A549 (cell line): ENCODE measurements at regions not wholly inside any gene's neighbourhood (a gene's known extent, or its start where the extent isn't known, plus 50 kb on each side); places are given as distances from the start of the nearest gene placed in this dataset.

Source experiments
- ATAC-seq, 2 experiments: fragments of 200-7000 bp in 1 of 2; fragments of >200 bp in 1 of 2; cut with Nextera tagmentation in 1 of 2; cut with Tn5 transposase in 1 of 2; 3 replicates each; pipeline versions ENCODE4 v1.8.0 to v1.9.1; 2018 to 2020; ENCODE audit warnings: mild to moderate bottlenecking in 1 of 2, moderate library complexity in 1 of 2
- CTCF ChIA-PET: fragments of 300-600 bp; sonication (Branson Sonifier 250); formaldehyde crosslinking; extraction: SDS; loops from one replicate; lab custom pipeline; 2021; ENCODE audit warnings: antibody characterized with exemption, inconsistent platforms; lab: Yijun Ruan, JAX
- POLR2A ChIA-PET: fragments of 350-600 bp; formaldehyde crosslinking; extraction: SDS; loops from one replicate; lab custom pipeline; 2021; ENCODE audit warnings: antibody characterized with exemption, inconsistent platforms; lab: Yijun Ruan, JAX
- DNase-seq, 2 experiments: peaks; one replicate each; pipeline versions ENCODE4 v3.0.0 to v3.0.0-alpha.2; 2011 to 2016; ENCODE audit warnings: low read depth in 1 of 2, low spot score in 1 of 2
- FAIRE-seq: peaks from 2 replicates; lab custom pipeline; 2011; peaks lifted over from hg19 to GRCh38; lab: Jason Lieb, UNC
- H3K27ac ChIP-seq, 2 experiments: fragments of >200 bp; sonication (Bioruptor Twin); formaldehyde crosslinking; 3 replicates each; pipeline ENCODE4 v1.5.1; 2016 to 2017
- H3K4me1 ChIP-seq: fragments of >200 bp; sonication (Bioruptor Twin); formaldehyde crosslinking; 3 replicates; pipeline ENCODE4 v1.6.1; 2016
- H3K4me2 ChIP-seq: fragments of >200 bp; sonication (Bioruptor Twin); formaldehyde crosslinking; 3 replicates; pipeline ENCODE4 v1.6.1; 2016
- H3K4me3 ChIP-seq: fragments of >200 bp; sonication (Bioruptor Twin); formaldehyde crosslinking; 3 replicates; pipeline ENCODE4 v1.5.1; 2016
- H3K9me3 ChIP-seq: fragments of >200 bp; sonication (Bioruptor Twin); formaldehyde crosslinking; 3 replicates; pipeline ENCODE4 v1.6.1; 2016
- CBX8 ChIP-seq: fragments of 200-600 bp; sonication (generic); IDR thresholded peaks from 2 replicates; pipeline ENCODE4 v1.6.1; 2016
- CEBPB ChIP-seq, 2 experiments: fragments of >200 bp in 1 of 2; sonication (Bioruptor Twin) in 1 of 2; formaldehyde crosslinking in 1 of 2; IDR thresholded peaks; 2 replicates each; pipeline ENCODE4 v1.6.1; 2012 to 2016
- CHD2 ChIP-seq: fragments of 150-350 bp; IDR thresholded peaks from 2 replicates; pipeline ENCODE4 v1.6.1; 2014; ENCODE audit warnings: low read length; ENCODE audit not compliant: partially characterized antibody
- CHD4 ChIP-seq: fragments of 200-600 bp; sonication (generic); IDR thresholded peaks from 2 replicates; pipeline ENCODE4 v1.6.1; 2016; ENCODE audit warnings: antibody characterized with exemption, mild to moderate bottlenecking, borderline replicate concordance
- EHMT2 ChIP-seq: fragments of 200-600 bp; sonication (generic); IDR thresholded peaks from 2 replicates; pipeline ENCODE4 v1.6.1; 2016; ENCODE audit warnings: antibody characterized with exemption, low read depth, mild to moderate bottlenecking, moderate library complexity
- FOSB ChIP-seq: fragments of 250-450 bp; sonication (Bioruptor Pico); IDR thresholded peaks from 2 replicates; pipeline ENCODE4 v1.5.0; 2020; ENCODE audit warnings: mild to moderate bottlenecking, moderate library complexity
- FOXS1 ChIP-seq: fragments of 250-450 bp; sonication (Bioruptor Pico); IDR thresholded peaks from 2 replicates; pipeline ENCODE4 v1.5.0; 2020; ENCODE audit warnings: mild to moderate bottlenecking, moderate library complexity
- GATA3 ChIP-seq: IDR thresholded peaks from 2 replicates; pipeline ENCODE4 v1.6.1; 2012; ENCODE audit warnings: borderline replicate concordance
- HDAC2 ChIP-seq: fragments of 200-600 bp; sonication (generic); IDR thresholded peaks from 2 replicates; pipeline ENCODE4 v1.6.1; 2016
- HEYL ChIP-seq: fragments of 250-450 bp; sonication (Bioruptor Pico); IDR thresholded peaks from 2 replicates; pipeline ENCODE4 v1.8.0; 2021; ENCODE audit warnings: mild to moderate bottlenecking, moderate library complexity
- HOXB13 ChIP-seq: fragments of 250-450 bp; sonication (Bioruptor Pico); IDR thresholded peaks from 2 replicates; pipeline ENCODE4 v1.5.0; 2020; ENCODE audit warnings: low read depth, mild to moderate bottlenecking, moderate library complexity
- HOXB5 ChIP-seq: fragments of 250-450 bp; sonication (Bioruptor Pico); IDR thresholded peaks from 2 replicates; pipeline ENCODE4 v1.5.0; 2020; ENCODE audit warnings: mild to moderate bottlenecking, moderate library complexity
- JUN ChIP-seq, 2 experiments: fragments of >200 bp; sonication (Bioruptor Twin); formaldehyde crosslinking; IDR thresholded peaks; 2 replicates in 1 of 2; 3 replicates in 1 of 2; pipeline ENCODE4 v1.6.1; 2016 to 2017
- JUNB ChIP-seq: fragments of >200 bp; sonication (Bioruptor Twin); formaldehyde crosslinking; IDR thresholded peaks from 2 replicates; pipeline ENCODE4 v1.6.1; 2016
- KDM1A ChIP-seq: fragments of 200-600 bp; sonication (generic); IDR thresholded peaks from 2 replicates; pipeline ENCODE4 v1.6.1; 2016; ENCODE audit warnings: low read depth, mild to moderate bottlenecking
- KDM5A ChIP-seq: fragments of 200-600 bp; sonication (generic); IDR thresholded peaks from 2 replicates; pipeline ENCODE4 v1.6.1; 2016; ENCODE audit warnings: antibody characterized with exemption, mild to moderate bottlenecking
- MAFK ChIP-seq: fragments of 450-650 bp; IDR thresholded peaks from 2 replicates; pipeline ENCODE4 v1.6.1; 2014; ENCODE audit not compliant: partially characterized antibody
- MAZ ChIP-seq: fragments of 150-350 bp; IDR thresholded peaks from 2 replicates; pipeline ENCODE4 v1.6.1; 2014; ENCODE audit warnings: antibody characterized with exemption, low read depth, low read length, borderline replicate concordance
- RARB ChIP-seq: fragments of 250-450 bp; sonication (Bioruptor Pico); IDR thresholded peaks from 2 replicates; pipeline ENCODE4 v1.8.0; 2021; ENCODE audit warnings: mild to moderate bottlenecking, moderate library complexity
- RCOR1 ChIP-seq: fragments of 150-350 bp; IDR thresholded peaks from 2 replicates; pipeline ENCODE4 v1.6.1; 2014; ENCODE audit warnings: antibody characterized with exemption, low read length, low read depth
- RFX5 ChIP-seq: fragments of 450-650 bp; IDR thresholded peaks from 2 replicates; pipeline ENCODE4 v1.7.1; 2014; ENCODE audit warnings: antibody characterized with exemption, mild to moderate bottlenecking, moderate library complexity
- ZC3H11A ChIP-seq: fragments of 450-650 bp; IDR thresholded peaks from 2 replicates; pipeline ENCODE4 v1.6.1; 2014; ENCODE audit warnings: antibody characterized with exemption, mild to moderate bottlenecking
- ZSCAN20 ChIP-seq: fragments of 250-450 bp; sonication (Bioruptor Pico); IDR thresholded peaks from 2 replicates; pipeline ENCODE4 v1.8.0; 2022; ENCODE audit warnings: mild to moderate bottlenecking, moderate library complexity
- WGBS: methylation state at CpG from one replicate; pipeline ENCODE4 v1.1.6; 2017; ENCODE audit errors: missing lambda C conversion rate; 5-methylcytosine and 5-hydroxymethylcytosine counted together
- TF ChIP-seq, protein P1 (sequence below): fragments of >200 bp; sonication (Bioruptor Twin); formaldehyde crosslinking; IDR thresholded peaks from 2 replicates; pipeline ENCODE4 v1.6.1; 2016
- TF ChIP-seq, protein P2 (sequence below): fragments of >200 bp; sonication (Bioruptor Twin); formaldehyde crosslinking; IDR thresholded peaks from 3 replicates; pipeline ENCODE4 v1.5.1; 2016
- TF ChIP-seq, protein P3 (sequence below): fragments of 150-350 bp; IDR thresholded peaks from 2 replicates; pipeline ENCODE4 v1.6.1; 2014; ENCODE audit warnings: low read depth, mild to moderate bottlenecking, low read length
- TF ChIP-seq, protein P4 (sequence below): fragments of 250-450 bp; sonication (Bioruptor Pico); IDR thresholded peaks from 2 replicates; pipeline ENCODE4 v1.5.0; 2021; ENCODE audit warnings: mild to moderate bottlenecking, moderate library complexity, borderline replicate concordance

DNA sequence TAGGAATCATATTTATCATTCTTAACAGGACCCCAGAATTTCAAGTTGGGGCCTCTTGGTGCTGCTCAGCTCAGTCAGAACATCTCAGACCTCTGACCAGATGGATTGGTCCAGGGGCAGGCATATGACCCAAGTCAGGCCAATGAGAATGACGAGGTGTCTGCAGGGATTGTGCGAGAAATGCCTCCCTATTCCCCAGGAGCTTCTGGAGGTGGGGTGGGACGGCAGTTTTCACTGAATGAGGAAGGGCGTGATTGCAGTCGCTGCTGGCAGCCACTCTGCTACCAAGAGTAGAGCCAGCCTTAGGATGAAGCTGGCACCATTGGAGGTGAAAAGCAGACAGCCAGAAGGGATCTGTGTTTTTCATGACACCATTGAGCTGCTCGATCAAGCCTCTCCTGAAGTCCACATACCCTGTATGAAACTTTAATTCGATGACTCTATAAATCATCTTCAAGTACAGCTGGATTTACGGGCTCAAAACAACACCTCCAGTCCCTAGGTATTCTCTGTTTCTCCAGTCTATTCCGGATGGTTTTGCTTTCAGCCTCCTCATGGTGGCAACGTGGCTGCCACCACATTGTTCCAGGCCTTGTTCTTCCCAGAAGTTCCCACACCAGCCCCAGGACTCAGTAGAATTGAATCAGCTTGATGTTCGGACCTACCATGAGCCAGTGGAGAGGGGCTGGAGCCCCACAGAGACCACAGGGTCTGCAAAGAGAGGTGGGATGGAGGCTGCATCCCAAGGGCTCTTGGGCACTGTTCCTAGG lies 70.2 kb upstream of the ADAMTS2 start:
- H3K27ac ChIP-seq: no peak overlapping the region
- no peak overlapping the region for H3K4me2 ChIP-seq
- H3K9me3 ChIP-seq: peaks cover 5% of the 10 kb centered on the region; the same call in 1 of the 3 replicates
- FAIRE-seq: no peak
- no peak for DNase-seq
- ATAC-seq: no peak
- no peak for TF ChIP-seq HOXB5
- TF ChIP-seq HDAC2: no peak
- TF ChIP-seq RCOR1: no peak
- TF ChIP-seq CEBPB (IDR thresholded peaks at IDR 0.05): no peak
- no peak for TF ChIP-seq KDM5A
- no peak for TF ChIP-seq ZSCAN20
- TF ChIP-seq JUN (IDR thresholded peaks at IDR 0.05): no peak
- TF ChIP-seq HOXB13 (CRISPR knock-in tag): no peak
- no peak for TF ChIP-seq HEYL (CRISPR knock-in tag)
- no peak for TF ChIP-seq JUNB
- no peak for TF ChIP-seq KDM1A
- no peak for TF ChIP-seq MAFK
- no peak for TF ChIP-seq GATA3
- no peak for TF ChIP-seq ZC3H11A
- TF ChIP-seq, protein P1, sequence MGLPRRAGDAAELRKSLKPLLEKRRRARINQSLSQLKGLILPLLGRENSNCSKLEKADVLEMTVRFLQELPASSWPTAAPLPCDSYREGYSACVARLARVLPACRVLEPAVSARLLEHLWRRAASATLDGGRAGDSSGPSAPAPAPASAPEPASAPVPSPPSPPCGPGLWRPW: no peak
- TF ChIP-seq, protein P2, sequence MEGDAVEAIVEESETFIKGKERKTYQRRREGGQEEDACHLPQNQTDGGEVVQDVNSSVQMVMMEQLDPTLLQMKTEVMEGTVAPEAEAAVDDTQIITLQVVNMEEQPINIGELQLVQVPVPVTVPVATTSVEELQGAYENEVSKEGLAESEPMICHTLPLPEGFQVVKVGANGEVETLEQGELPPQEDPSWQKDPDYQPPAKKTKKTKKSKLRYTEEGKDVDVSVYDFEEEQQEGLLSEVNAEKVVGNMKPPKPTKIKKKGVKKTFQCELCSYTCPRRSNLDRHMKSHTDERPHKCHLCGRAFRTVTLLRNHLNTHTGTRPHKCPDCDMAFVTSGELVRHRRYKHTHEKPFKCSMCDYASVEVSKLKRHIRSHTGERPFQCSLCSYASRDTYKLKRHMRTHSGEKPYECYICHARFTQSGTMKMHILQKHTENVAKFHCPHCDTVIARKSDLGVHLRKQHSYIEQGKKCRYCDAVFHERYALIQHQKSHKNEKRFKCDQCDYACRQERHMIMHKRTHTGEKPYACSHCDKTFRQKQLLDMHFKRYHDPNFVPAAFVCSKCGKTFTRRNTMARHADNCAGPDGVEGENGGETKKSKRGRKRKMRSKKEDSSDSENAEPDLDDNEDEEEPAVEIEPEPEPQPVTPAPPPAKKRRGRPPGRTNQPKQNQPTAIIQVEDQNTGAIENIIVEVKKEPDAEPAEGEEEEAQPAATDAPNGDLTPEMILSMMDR: no peak
- TF ChIP-seq, protein P3, sequence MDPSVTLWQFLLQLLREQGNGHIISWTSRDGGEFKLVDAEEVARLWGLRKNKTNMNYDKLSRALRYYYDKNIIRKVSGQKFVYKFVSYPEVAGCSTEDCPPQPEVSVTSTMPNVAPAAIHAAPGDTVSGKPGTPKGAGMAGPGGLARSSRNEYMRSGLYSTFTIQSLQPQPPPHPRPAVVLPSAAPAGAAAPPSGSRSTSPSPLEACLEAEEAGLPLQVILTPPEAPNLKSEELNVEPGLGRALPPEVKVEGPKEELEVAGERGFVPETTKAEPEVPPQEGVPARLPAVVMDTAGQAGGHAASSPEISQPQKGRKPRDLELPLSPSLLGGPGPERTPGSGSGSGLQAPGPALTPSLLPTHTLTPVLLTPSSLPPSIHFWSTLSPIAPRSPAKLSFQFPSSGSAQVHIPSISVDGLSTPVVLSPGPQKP: no peak
- TF ChIP-seq FOSB (CRISPR knock-in tag): no peak
- TF ChIP-seq, protein P4, sequence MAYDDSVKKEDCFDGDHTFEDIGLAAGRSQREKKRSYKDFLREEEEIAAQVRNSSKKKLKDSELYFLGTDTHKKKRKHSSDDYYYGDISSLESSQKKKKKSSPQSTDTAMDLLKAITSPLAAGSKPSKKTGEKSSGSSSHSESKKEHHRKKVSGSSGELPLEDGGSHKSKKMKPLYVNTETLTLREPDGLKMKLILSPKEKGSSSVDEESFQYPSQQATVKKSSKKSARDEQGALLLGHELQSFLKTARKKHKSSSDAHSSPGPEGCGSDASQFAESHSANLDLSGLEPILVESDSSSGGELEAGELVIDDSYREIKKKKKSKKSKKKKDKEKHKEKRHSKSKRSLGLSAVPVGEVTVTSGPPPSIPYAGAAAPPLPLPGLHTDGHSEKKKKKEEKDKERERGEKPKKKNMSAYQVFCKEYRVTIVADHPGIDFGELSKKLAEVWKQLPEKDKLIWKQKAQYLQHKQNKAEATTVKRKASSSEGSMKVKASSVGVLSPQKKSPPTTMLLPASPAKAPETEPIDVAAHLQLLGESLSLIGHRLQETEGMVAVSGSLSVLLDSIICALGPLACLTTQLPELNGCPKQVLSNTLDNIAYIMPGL: no peak
- H3K4me3 ChIP-seq: no peak overlapping the region
- POLR2A ChIA-PET: no interaction called here
- 23% methylated on average over 11 of the region's 11 CpGs for WGBS
- CTCF ChIA-PET: interaction anchor here (0.7 kb wide), 1 partner anchor 560 kb away, joined by 3 read pairs; no protein-coding TSS in a partner anchor
- no peaks in the 10 kb centered on the region for H3K4me1 ChIP-seq

DNA sequence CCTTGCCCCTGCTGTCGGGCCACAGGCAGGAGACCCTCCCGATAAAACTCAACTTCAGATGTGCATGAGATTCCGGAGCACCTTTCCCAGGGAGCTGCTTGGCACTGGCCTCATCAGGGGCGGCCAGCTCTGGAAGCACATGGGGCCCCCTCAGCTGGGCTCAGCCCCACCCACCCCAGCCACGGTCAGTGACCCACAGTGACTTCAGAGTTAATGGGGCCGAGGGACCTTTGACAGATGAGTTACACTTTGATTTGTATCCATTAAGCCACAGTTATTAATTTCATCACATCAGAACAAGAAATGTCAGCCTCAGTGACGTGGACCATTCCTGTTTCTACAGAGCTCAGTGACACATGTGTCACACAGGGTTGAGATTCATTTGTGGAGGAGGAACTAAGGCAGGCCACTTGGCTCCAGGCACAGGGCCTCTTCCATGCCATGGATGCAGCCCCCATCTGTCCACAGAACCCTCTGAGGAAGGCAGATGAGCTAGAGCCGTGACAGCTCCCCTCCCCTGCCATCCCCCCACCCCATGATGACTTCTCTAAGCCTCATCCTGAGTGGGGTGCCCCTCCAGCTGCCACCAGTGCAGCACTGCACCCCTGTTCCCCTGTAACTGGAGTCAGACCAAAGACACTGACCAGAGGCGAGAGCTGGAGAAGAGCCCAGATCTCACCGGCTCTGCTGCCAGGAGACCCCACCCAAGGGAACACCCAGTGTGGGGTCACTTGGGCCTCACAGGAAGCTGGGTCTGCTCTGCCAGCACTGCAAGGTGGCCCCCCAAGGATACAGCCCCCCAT lies 69.4 kb upstream of the ADAMTS2 start:
- Histone ChIP-seq H3K4me3 (no peak overlapping the region), H3K4me2 (no peak overlapping the region), H3K9me3 (peaks cover 5% of the 10 kb centered on the region; the same call in 1 of the 3 replicates), H3K4me1 (no peaks in the 10 kb centered on the region), H3K27ac (no peak overlapping the region)
- no peak for DNase-seq
- ATAC-seq: no peak
- no peak for FAIRE-seq
- CTCF ChIA-PET: interaction anchor here (0.7 kb wide), 1 partner anchor 561 kb away, joined by 3 read pairs; no protein-coding TSS in a partner anchor
- POLR2A ChIA-PET: no interaction called here
- 27% methylated on average over 7 of the region's 10 CpGs for WGBS
- TF ChIP-seq CHD4: no peak
- TF ChIP-seq CHD2: no peak
- TF ChIP-seq RARB (CRISPR knock-in tag): no peak
- TF ChIP-seq MAZ: no peak
- TF ChIP-seq, protein P2: no peak
- TF ChIP-seq, protein P4: no peak
- TF ChIP-seq EHMT2: no peak
- TF ChIP-seq RFX5: no peak
- TF ChIP-seq GATA3: no peak
- TF ChIP-seq FOXS1 (CRISPR knock-in tag): no peak
- no peak for TF ChIP-seq CBX8
